Cardiac septum (tissue), 1 donor: ENCODE measurements at regions not wholly inside any gene's neighbourhood (a gene's known extent, or its start where the extent isn't known, plus 50 kb on each side); places are given as distances from the start of the nearest gene placed in this dataset.
"Not testable (repeated sequence)": the region's sequence is repeated elsewhere in the genome, so short reads cannot be mapped to it uniquely, and the experiment has no call there.

Source experiments
- DNase-seq: peaks from one replicate; pipeline ENCODE4 v3.0.0-alpha.2; 2020; ENCODE audit warnings: low spot score
- intact Hi-C: fragments of 100-400 bp; cut with DNase I; formaldehyde crosslinking; loops from one replicate; pipeline ENCODE4 v1.14.0; 2022
- donor health status: DM: no; HTN: no; CAD: no.

DNA sequence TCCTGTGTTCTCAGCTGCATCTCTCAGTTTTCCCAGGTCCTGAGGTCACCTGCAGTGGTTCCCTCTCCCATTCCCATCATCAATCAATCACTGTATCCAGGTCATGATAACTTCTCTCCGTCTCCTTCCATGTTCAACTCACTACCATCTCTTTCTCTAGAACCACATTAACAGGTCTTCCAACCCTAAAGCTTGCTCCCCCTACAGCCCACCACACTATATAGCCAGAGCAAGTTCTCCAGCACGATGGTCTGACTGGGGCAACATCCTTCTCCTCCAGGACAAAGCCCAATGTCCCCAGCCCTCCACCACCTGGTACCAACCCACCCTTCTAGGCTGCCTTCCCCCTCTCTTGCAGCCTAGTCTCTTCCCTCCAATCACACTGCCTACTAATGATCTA is 241.6 kb downstream of the CDK5RAP2 start:
- intact Hi-C loops, result no loop called here
- DNase-seq, result peak; percentile 19

DNA sequence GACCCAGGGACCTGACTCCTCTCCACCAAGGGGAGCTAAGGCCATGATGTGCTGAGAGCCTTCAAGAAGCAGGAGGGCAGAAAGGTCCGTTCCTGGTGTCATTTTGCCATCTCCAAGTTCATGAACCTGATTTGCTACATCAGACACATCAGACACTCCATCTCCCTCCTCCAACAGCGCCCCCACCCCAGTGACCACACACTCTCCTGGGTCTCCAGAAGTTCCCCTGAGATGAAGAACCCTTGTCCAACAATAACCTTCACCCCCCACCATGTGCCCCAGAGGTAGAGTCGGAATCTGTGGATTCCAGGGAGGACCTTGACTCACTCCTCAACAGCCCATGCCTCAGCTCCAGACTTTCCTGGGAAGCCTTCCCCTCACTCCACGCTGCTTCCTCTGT is 242.8 kb downstream of the CDK5RAP2 start:
- peak; percentile 56 for DNase-seq

DNA sequence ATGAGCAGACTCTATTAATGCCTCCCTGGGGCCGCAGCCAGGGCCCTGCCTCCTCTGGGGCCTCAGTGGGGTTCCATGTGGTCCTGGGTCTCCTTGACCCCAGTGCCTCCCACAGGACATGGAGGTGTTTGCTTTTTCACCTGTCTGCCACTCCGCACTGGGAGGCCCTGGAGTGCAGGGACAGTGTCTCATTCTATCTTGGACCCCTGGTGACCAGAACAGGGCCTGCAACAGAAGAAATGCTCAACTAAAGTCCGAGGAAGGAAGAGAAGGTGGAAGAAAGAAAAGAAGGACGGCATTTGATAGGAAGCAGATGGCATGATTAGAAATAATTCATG is 243.2 kb downstream of the CDK5RAP2 start:
- DNase-seq, result no peak
- intact Hi-C loops, result no loop called here

More for the DNA sequence above, 242.8 kb downstream of the CDK5RAP2 start:
- intact Hi-C loops, result no loop called here

DNA sequence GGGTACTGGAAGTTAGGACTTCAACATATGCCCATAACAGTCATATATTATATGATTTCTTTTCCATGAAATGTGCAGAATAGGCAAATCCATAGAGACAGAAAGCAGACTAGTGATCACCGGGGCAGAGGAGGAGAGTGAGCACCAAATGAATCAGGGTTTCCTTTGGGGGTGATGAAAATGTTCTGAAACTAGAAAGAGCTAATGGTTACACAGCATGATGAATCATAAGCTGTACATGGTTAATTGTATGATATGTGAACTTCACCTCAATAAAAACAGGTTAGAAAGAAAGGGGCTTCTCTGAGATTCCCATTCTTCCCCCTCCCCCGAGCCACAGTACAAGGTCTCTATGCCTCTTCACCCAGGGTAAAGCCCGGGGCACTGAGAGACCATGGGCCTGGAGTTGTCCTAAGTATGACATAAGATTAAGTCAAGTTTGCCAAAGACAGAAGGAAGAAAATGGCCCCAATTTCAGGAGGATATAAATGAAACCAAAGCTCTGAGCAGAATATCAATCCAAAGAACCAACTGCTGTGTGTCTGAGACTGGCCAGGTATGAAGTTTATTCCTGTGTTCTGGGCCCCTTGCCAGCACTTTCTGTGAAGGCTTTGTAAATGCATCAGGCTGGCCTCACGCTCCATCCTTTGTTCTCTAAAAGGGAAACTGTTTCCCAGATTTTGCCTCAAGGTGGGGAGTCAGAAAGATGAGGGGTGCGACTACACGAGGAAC is 243.8 kb downstream of the CDK5RAP2 start:
- intact Hi-C loops, result no loop called here
- peak; percentile 6 for DNase-seq

DNA sequence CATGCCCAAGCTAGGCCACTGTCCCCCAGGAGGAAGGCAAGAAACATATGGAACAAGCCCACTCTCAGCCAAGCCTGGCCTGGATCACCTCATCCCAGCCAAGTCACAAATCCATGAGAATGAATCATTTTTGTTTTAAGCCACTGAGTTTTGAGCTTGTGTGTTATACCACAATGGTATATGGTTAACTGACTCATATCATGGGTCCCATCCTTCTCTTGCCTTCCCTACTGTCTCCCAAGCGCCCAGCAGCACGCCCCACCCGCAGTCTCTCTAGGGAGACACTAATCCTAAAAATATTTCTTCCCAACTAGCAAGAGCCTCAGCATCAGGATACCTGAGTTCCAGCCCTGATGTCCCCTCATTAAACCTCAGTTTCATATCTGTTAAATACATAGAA is 248.1 kb downstream of the CDK5RAP2 start:
- no peak for DNase-seq
- intact Hi-C loops, result no loop called here

DNA sequence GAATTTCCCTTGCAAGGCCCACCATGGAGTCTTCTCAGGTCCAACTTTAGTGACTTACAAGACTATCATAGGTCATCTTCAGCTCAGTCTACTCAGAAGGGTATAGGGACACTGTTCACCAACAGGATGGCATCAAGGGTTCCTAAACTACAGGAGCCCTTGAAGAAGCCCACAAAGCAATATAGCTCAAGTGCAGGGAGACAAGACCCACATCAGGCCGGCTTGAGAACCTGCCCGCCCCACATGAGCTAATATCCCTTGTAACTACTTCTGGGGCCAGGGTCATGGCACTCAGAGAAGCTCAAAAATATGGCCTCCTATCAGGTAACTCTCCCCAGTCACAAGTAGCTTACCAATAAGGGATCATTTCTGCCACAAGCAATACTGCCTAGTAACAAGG is 249.9 kb downstream of the CDK5RAP2 start:
- intact Hi-C loops, result no loop called here
- no peak for DNase-seq

DNA sequence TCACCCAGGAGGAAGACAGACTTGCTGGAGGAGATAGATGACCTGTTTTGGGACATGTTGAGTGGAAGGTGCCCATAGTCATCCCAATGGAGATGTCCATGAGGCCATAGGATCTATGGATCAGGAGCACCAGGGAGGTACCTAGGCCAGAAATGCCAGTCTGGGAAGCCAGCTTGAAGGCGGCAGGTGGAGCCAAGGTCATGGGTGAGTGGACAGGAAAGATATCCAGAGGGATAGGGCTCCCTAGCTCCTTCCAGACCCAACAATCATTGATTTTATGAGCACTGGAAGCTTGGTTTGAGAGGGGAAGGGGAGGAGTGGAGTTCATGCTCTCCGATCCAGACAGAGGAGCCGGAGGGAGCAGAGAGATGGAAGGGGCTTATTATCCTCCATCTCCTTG is 252.6 kb downstream of the CDK5RAP2 start:
- DNase-seq, result no peak

DNA sequence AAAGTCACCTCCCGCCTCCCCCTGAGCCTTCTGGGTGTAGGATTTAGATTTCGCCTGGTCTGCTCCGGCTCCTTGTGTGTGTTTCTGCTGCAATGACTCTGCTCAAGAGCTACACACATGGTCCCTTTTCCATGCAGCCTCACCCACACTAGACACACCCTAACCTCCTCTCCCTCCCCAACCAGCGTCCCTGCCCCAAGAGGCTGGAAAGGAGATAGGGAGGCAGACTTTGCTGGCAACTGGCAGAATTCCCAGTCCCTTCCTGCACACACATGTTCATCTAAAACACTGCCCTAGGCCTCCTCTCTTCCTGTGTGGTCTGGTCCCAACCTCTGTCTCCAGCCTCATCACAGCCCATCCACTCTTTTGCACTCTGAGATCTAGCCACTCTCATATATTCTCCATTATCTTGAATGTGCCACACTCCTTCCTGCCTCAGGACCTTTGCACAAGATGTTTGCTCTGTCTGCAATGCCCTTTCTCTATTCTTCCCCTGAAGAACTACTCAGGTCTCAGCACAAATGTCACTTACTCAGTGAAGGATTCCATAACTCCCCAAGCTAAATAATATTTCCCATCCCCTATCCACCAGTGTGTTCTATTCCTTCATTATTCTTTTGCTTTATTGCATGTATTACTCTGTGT is 253.8 kb downstream of the CDK5RAP2 start:
- intact Hi-C loops, result no loop called here
- DNase-seq, result no peak

More for the DNA sequence above, 252.6 kb downstream of the CDK5RAP2 start:
- intact Hi-C loops, result no loop called here

DNA sequence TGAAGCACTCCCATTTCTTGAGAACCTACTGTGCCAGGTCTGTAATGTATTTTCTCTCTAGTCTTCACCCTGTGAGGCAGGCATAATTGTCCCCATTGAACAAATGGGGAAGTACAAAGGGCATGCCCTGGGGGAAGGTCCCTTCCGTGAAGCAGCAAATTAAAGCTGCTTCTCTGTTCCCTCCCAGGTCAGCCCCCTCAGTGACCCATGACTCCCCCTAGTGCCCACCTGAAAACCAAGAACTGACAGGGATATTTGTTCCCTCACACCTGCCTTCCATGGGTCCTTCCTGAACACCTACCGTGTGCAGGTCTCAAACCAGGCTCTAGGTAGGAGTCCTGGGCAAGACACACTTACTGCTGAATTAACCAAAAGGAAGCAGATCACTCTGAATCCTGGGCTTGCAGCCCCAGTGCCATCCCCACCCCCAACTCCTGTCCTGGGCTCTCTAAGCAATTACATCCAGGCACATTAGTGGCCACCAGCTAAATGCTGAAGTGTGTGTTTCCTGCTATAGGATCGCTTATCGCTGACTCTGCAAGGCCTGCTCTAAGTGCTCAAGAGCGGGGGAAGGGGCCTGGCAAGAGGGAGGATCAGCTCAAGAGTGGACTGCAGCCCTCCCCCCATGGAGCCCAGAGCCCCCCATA is 254.8 kb downstream of the CDK5RAP2 start:
- no peak for DNase-seq
- intact Hi-C loops, result no loop called here

DNA sequence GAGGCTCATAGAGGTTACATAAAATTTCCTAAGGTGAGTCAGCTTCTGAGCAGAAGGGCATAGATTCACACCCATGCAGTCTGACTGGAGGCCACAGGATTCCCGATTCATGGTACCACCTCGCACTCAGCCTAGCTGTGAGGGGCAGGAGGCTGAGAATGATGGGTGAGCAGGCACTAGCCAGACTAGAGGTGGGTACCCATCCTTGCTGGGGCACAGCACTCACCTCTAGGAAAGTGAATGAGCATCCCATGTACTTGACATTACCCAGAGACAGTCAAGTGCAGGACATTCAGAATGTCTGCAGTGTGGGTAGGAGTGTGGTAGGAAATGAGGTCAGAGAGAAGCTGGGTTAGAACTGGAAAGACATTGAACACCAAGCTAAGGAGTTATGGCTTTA is 255.5 kb downstream of the CDK5RAP2 start:
- intact Hi-C loops, result no loop called here
- DNase-seq, result no peak

DNA sequence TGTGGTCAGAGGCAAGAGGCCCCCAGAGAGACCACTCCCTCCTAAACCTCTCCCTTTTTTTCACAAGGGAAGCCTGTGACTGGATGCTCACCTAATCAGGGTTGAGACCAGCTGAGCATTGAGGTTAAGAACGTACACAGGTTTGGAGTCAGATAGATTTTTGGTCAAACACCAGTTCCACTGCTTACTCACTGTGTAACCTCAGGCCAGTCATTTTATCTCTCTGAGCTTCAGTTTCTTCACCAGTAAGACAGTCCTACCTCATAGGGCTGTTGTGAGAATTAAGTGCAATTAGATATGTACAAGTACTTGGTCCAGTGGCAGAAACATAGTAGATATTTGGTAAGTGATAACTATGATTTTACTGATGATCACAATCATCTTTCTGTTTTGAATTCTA is 256.8 kb downstream of the CDK5RAP2 start:
- no peak for DNase-seq
- intact Hi-C loops, result no loop called here

DNA sequence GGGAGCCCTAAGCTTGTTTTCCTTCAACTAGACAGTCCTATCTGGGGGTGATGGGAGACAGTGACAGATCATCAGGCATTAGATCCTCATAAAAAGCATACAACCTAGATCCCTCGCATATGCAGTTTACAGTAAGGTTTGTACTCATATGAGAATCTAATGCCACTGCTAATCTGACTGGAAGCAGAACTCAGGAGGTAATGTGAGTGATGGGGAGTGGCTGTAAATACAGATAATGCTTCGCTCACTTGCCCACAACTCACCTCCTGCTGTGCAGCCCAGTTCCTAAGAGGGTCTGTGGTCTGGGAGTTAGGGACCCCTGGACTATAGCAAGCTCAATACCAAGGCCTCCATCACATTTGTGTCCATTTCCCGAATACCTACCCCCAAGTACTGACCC is 260.5 kb downstream of the CDK5RAP2 start:
- DNase-seq, result no peak
- intact Hi-C loops, result no loop called here

DNA sequence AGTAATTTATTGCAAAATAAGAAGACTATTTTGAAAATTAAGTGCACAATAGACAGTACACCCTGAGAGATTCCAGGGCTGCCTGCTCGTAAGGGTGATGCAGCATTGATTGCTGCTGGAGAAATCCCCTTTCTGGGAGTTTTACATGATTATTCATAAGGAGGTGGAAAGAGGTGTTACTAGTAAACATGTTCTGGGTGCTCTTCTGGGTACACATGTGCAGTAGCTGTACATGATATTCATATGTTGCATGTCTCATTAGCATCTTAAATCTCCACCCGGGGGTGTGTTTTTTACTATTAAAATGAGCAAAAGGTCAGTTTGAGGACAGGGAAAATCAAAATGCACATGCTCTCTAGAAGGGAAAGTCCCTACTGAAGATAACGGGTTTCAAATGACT is 264.8 kb downstream of the CDK5RAP2 start:
- no peak for DNase-seq
- intact Hi-C loops, result no loop called here

DNA sequence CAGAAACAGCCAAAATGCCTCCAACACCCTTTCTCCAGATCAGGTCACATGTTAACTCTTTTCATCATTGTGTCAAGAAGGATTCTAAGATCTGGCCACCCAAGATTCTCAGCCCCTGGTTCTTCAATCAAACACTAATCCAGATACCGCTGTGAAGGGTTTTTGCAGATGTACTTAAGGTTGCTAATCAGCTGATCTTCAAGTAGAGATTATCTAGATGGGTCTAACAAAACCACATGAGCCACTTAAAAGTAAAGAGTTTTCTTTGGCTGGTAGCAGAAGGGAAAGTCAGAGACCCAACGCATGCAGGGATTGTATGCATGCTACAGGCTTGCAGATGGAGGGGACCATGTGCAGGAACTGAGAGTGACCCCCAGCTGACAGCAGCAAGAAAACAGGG is 267.9 kb downstream of the CDK5RAP2 start:
- intact Hi-C loops, result no loop called here
- DNase-seq, result no peak

DNA sequence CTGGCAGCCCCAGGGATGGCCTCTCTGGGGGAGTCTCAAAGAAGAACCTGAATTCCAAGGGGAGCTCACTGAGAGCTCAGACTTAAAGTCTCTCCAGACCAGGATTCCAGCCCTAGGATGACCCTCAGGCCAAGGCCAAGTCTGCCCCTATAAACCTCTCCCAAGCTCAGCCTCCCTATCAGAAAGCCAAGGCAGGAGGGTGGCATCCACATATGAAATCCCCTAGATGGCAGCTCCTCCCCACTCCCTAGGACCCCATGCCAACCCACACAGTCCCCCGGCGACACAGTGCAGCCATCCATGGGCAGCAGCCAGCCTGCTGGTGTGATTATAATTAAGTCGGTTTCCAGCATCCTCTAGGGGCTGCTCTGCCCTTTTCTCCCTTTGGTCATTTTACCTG is 269.9 kb downstream of the CDK5RAP2 start:
- intact Hi-C loops, result no loop called here
- DNase-seq, result no peak

DNA sequence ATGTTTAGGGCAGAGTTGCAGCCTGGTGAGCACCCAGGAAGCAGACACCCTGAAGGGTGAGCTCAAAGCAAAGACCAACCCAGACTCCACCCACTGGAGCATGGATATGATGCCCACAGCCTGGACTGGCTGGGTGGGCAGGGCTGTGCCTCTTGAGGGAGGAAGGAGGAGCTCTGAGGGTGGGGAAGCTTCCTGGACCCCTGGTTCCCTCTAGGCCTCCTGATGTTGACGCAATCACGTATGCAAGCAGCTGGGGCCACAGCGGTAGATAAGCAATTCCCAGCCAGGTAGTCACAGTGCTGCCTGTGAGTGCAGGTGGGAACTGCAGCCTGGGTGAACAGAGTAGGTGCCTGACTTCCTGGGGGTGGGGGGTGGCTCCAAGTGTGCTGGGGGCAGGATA is 271.5 kb downstream of the CDK5RAP2 start:
- intact Hi-C loops, result no loop called here
- DNase-seq, result no peak

DNA sequence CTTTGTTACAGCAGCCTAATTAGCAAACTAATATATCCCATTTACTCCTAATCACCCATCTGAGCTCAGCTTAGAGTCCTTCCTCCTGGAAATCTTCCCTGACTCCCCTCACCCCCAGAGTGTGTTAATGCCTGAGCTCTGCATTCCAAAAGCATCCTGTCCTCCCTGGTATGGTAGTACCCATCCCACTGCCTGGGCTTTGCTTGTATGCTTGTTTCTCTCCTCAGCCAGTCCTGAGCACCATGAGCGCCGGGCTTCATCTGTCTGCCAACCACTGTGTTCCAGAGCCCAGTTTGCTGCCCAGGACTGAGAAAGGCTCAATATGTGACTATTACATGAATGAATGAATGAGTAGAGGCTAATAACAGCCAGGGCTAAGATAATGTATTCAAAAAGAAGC is 272.4 kb downstream of the CDK5RAP2 start:
- DNase-seq, result no peak
- intact Hi-C loops, result no loop called here

DNA sequence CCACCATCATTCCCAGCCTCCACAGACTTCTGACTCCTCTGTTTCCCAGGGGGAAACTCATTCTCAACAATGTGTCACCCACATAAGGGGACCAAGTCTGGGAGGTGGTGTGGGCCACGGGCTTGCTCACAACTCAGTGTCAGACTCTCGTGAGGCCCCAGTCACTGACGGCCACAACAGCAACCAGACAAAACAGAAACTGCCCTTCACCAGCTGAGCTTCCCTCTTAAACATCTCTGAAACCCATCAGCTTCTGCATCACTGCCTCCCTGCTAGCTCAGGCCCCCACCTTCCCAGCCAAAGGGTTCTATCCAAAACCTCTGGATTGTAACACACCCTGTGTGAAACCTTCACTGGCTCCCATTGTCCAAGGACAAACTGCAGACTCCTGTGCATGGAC is 273.4 kb downstream of the CDK5RAP2 start:
- intact Hi-C loops, result no loop called here
- no peak for DNase-seq

DNA sequence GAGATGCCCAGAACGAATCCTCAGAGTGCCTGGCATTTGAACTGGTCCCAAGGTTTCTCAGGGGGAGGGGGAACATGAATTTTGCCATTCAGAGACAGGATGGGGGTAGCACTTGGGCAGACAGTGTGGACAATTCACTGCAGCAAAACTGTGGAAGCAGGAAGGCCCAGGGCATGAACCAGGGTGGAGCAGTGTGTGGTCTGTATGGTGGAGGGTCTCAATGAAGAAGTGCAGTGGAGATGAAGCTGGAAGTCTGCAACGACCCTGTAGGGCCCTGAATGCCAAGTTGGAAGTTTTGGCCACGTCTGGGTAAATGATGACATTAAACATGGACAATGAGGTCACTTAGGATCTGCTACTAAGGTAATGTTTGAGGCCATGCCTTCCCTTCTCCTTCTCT is 273.9 kb downstream of the CDK5RAP2 start:
- no peak for DNase-seq
- intact Hi-C loops, result no loop called here

DNA sequence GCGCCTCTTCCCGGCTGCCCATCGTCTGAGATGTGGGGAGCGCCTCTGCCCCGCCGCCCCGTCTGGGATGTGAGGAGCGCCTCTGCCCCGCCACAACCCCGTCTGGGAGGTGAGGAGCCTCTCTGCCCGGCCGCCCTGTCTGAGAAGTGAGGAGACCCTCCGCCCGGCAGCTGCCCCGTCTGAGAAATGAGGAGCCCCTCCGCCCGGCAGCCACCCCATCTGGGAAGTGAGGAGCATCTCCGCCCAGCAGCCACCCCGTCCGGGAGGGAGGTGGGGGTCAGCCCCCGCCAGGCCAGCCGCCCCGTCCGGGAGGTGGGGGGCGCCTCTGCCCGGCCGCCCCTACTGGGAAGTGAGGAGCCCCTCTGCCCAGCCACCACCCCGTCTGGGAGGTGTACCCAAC is 275.1 kb downstream of the CDK5RAP2 start:
- DNase-seq, intact Hi-C loops: not testable (repeated sequence)

DNA sequence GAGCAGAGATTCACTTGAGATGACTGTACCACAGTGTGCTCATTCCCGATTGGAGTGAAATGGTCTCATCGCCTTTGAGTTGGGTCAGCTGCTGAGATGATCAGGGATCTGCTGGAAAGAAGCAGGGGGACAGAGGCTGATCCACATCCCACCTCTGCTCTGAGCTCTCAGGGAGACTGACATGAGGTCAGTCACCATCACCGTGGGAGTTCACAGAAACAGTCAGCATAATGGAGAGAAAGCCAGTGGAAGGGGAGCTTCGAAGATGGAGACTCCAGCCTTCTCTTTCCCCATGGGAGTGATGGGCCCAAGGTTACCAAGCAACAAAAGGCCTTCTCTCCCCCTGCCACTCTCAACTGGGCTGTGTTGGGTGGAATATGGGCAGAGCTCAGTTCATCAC is 276.4 kb downstream of the CDK5RAP2 start:
- no peak for DNase-seq
- intact Hi-C loops, result no loop called here
